ENCODE measurements at regions not wholly inside any gene's neighbourhood (a gene's known extent, or its start where the extent isn't known, plus 50 kb on each side); places are given as distances from the start of the nearest gene placed in this dataset.
"Not testable (repeated sequence)": the region's sequence is repeated elsewhere in the genome, so short reads cannot be mapped to it uniquely, and the experiment has no call there.

GRCh38 chr16:85222155-85222863, 110.0 kb upstream of the CIBAR2 start:
- no peak for FAIRE-seq

- FAIRE-seq, result no peak
Measured at GRCh38 chr16:85225257-85225656, 113.0 kb upstream of the CIBAR2 start.

GRCh38 chr16:85225721-85226120, 113.4 kb upstream of the CIBAR2 start:
- no peak for FAIRE-seq

- no peak for FAIRE-seq
Measured at GRCh38 chr16:85227084-85227945, 115.0 kb upstream of the CIBAR2 start.

- no peak for FAIRE-seq
Measured at GRCh38 chr16:85227946-85228862, 115.9 kb upstream of the CIBAR2 start.

- no peak for FAIRE-seq
Measured at GRCh38 chr16:85228970-85229430, 116.7 kb upstream of the CIBAR2 start.

- no peak for FAIRE-seq
Measured at GRCh38 chr16:85229869-85230462, 117.7 kb upstream of the CIBAR2 start.

GRCh38 chr16:85230764-85231383, 118.6 kb upstream of the CIBAR2 start:
- FAIRE-seq, result not testable (repeated sequence)

GRCh38 chr16:85231959-85232358, 119.7 kb upstream of the CIBAR2 start:
- FAIRE-seq, result no peak

GRCh38 chr16:85232369-85233142, 120.3 kb upstream of the CIBAR2 start:
- FAIRE-seq, result no peak

GRCh38 chr16:85233516-85233915, 121.2 kb upstream of the CIBAR2 start:
- no peak for FAIRE-seq

- no peak for FAIRE-seq
Measured at GRCh38 chr16:85234310-85235204, 122.3 kb upstream of the CIBAR2 start.

- FAIRE-seq, result no peak
Measured at GRCh38 chr16:85235991-85236817, 123.9 kb upstream of the CIBAR2 start.

- FAIRE-seq, result no peak
Measured at GRCh38 chr16:85236818-85237150, 124.5 kb upstream of the CIBAR2 start.

- no peak for FAIRE-seq
Measured at GRCh38 chr16:85237817-85238216, 125.5 kb upstream of the CIBAR2 start.

- FAIRE-seq, result no peak
Measured at GRCh38 chr16:85238233-85238647, 126.0 kb upstream of the CIBAR2 start.

- FAIRE-seq, result no peak
Measured at GRCh38 chr16:85239239-85239638, 127.0 kb upstream of the CIBAR2 start.

- no peak for FAIRE-seq
Measured at GRCh38 chr16:85239871-85240270, 127.6 kb upstream of the CIBAR2 start.

Data from islet of Langerhans (tissue), 1 donor.